Neural progenitor cell (in vitro differentiated cells): ENCODE measurements at regions not wholly inside any gene's neighbourhood (a gene's known extent, or its start where the extent isn't known, plus 50 kb on each side); places are given as distances from the start of the nearest gene placed in this dataset.

Experiments used
- CTCF ChIP-seq: fragments of 200-600 bp; sonication (generic); IDR thresholded peaks from 2 replicates; pipeline ENCODE4 v1.5.1; 2017; ENCODE audit warnings: antibody characterized with exemption, mild to moderate bottlenecking
- EZH2phosphoT487 ChIP-seq: fragments of 200-600 bp; sonication (generic); IDR thresholded peaks from 2 replicates; pipeline ENCODE4 v1.6.1; 2017; ENCODE audit warnings: antibody characterized with exemption

- TF ChIP-seq EZH2phosphoT487 (no peak), CTCF (no peak)
Observed at GRCh38 chr6:164379795-164380194, 929.6 kb downstream of the C6orf118 start.
